H1 (cell line): ENCODE measurements at regions not wholly inside any gene's neighbourhood (a gene's known extent, or its start where the extent isn't known, plus 50 kb on each side); places are given as distances from the start of the nearest gene placed in this dataset.

Experiments used
- CBX8 ChIP-seq: fragments of 300-800, 300-1000 bp; sonication (generic); IDR thresholded peaks from 2 replicates; pipeline ENCODE4 v1.7.1; 2016; ENCODE audit warnings: low read depth, low read length, borderline replicate concordance
- CEBPB ChIP-seq: IDR thresholded peaks from 2 replicates; pipeline ENCODE4 v1.6.1; 2012; ENCODE audit warnings: low read depth, low read length
- CTCF ChIP-seq, 3 experiments: IDR thresholded peaks; 1 replicate in 2 of 3; 2 replicates in 1 of 3; pipeline versions ENCODE4 v1.5.1 to v1.6.1; 2011; ENCODE audit warnings: low read length in 3 of 3, mild to moderate bottlenecking in 3 of 3, inconsistent platforms in 2 of 3, low read depth in 1 of 3, moderate library complexity in 1 of 3; ENCODE audit not compliant: insufficient read depth in 1 of 3; ENCODE audit errors: control extremely low read depth in 1 of 3
- POLR2AphosphoS5 ChIP-seq: IDR thresholded peaks from 2 replicates; pipeline ENCODE4 v1.6.1; 2011; ENCODE audit warnings: low read depth, low read length
- TAF7 ChIP-seq: optimal IDR thresholded peaks from 2 replicates; pipeline ENCODE3; 2011; ENCODE audit warnings: low read depth, mild to moderate bottlenecking, inconsistent platforms, low read length, moderate library complexity, borderline replicate concordance
- ZNF274 ChIP-seq: IDR thresholded peaks from 2 replicates; pipeline ENCODE4 v1.7.0; 2012; ENCODE audit warnings: low read length, borderline replicate concordance; ENCODE audit errors: extremely low read depth

GRCh38 chr12:16901946-16902345, 296.0 kb upstream of the LMO3 start:
- TF ChIP-seq CTCF (IDR thresholded peaks at IDR 0.05; ENCODE audit: control extremely low read depth in 1 of 3, insufficient read depth in 1 of 3, low read depth in 1 of 3, low read length in 3 of 3) (no peak), ZNF274 (no peak), CEBPB (no peak), CBX8 (no peak), TAF7 (no peak), POLR2AphosphoS5 (no peak)
